Right lobe of liver (tissue), 6 donors: ENCODE measurements at regions not wholly inside any gene's neighbourhood (a gene's known extent, or its start where the extent isn't known, plus 50 kb on each side); places are given as distances from the start of the nearest gene placed in this dataset.

Experiments
- ATAC-seq, 4 donors: fragments of 200-7000 bp; cut with Tn5 transposase; one replicate each; pipeline ENCODE4 v1.9.1; 2020; ENCODE audit warnings: mild to moderate bottlenecking in 4 of 4, moderate library complexity in 4 of 4
- DNase-seq, 3 donors: peaks; one replicate each; pipeline ENCODE4 v3.0.0-alpha.2; 2020
- H3K27ac ChIP-seq, 3 donors: fragments of 200-600 bp; one replicate each; pipeline ENCODE4 v1.8.0; 2022
- H3K27me3 ChIP-seq, 2 donors: fragments of 200-600 bp; one replicate each; pipeline ENCODE4 v1.8.0; 2022
- H3K36me3 ChIP-seq, 4 donors: fragments of 200-600 bp; sonication (generic) in 1 of 4; one replicate each; pipeline versions ENCODE4 v1.5.1 to v1.8.0; 2017 to 2022; ENCODE audit warnings: control low read depth in 1 of 4
- H3K4me1 ChIP-seq, 4 donors: fragments of 200-600 bp; sonication (generic) in 1 of 4; one replicate each; pipeline versions ENCODE4 v1.5.1 to v1.8.0; 2017 to 2022; ENCODE audit warnings: control low read depth in 1 of 4
- H3K4me3 ChIP-seq, 3 donors: fragments of 200-600 bp; one replicate each; pipeline ENCODE4 v1.8.0; 2022
- H3K9me3 ChIP-seq, 4 donors: fragments of 200-600 bp; sonication (generic) in 1 of 4; one replicate each; pipeline versions ENCODE4 v1.5.1 to v1.8.0; 2017 to 2022; ENCODE audit warnings: control low read depth in 1 of 4
- CTCF ChIP-seq, 4 donors: fragments of 200-600 bp in 3 of 4; fragments of 450-650 bp in 1 of 4; IDR thresholded peaks; one replicate each; pipeline versions ENCODE4 v1.5.1 to v1.8.0; 2016 to 2022; ENCODE audit warnings: antibody characterized with exemption in 4 of 4, mild to moderate bottlenecking in 2 of 4
- POLR2A ChIP-seq: fragments of 450-650 bp; IDR thresholded peaks from one replicate; pipeline ENCODE4 v1.6.1; 2017; ENCODE audit warnings: antibody characterized with exemption, mild to moderate bottlenecking
- WGBS: methylation state at CpG from one replicate; pipeline ENCODE4 v1.1.6; 2018; ENCODE audit warnings: low coverage, low lambda C conversion rate; ENCODE audit not compliant: insufficient coverage; ENCODE audit errors: missing lambda C conversion rate; 5-methylcytosine and 5-hydroxymethylcytosine counted together
- intact Hi-C, 2 donors: fragments of 100-400 bp; cut with DNase I; formaldehyde crosslinking; loops; one replicate each; pipeline versions ENCODE4 v1.11.2 to v1.14.1; 2022
- donor health status: DM: no; HTN: yes; CAD: no.
- donor health status: DM: no; HTN: no; CAD: no.
- donor health status: DM: no; HTN: no; CAD: no.
- donor health status: DM: no; HTN: yes; CAD: no.
- donor health status: DM: no; HTN: yes; CAD: no.

- Histone ChIP-seq H3K36me3 (no peaks in the 10 kb centered on the region), H3K4me1 (no peaks in the 10 kb centered on the region), H3K9me3 (no peaks in the 10 kb centered on the region), H3K27ac (no peak overlapping the region), H3K4me3 (no peak overlapping the region), H3K27me3 (no peaks in the 10 kb centered on the region)
- ATAC-seq, result no peak
- WGBS, result 88% methylated on average over 9 of the region's 9 CpGs
- TF ChIP-seq POLR2A (no peak), CTCF (IDR thresholded peaks at IDR 0.05) (no peak)
- no peak for DNase-seq
- intact Hi-C loops, result no loop called here
Measured at GRCh38 chr14:99347561-99347960, 75.6 kb upstream of the BCL11B start.

DNA sequence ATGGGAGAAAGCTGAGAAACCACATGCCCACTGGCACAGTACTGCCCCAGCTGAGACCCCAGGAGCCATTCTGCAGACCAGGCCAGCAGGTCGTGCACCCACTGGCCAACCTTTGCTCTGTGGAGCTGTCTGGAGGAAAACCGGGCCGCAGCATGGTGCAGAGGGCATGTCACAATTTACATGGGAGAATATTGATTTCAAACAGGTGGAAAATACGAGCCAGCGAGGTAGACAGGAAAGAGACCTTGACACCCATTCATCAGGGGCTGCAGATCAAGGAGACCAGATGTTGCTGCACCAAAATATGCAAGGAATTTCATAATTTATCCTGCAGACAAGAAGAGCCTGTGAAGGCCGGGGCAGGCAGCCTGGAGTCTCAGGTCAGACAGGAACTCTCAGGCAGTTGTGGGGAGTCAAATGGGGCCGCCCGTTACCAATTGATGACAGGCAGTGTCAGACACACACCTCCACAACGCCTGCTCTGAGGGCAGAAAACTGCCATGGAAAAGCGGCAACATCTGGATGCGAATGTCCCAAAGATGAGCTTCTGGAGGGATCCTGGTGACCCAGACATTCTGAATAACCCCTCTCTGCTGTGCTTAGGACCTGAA, 74.6 kb upstream of the BCL11B start:
- TF ChIP-seq CTCF (IDR thresholded peaks at IDR 0.05), result no peak
- TF ChIP-seq POLR2A, result no peak
- Histone ChIP-seq H3K36me3 (no peaks in the 10 kb centered on the region), H3K27ac (no peak overlapping the region), H3K4me1 (no peaks in the 10 kb centered on the region), H3K4me3 (no peak overlapping the region), H3K9me3 (no peaks in the 10 kb centered on the region), H3K27me3 (no peaks in the 10 kb centered on the region)
- no peak for ATAC-seq
- intact Hi-C loops, result no loop called here
- 49% methylated on average over 5 of the region's 11 CpGs for WGBS
- no peak for DNase-seq

DNA sequence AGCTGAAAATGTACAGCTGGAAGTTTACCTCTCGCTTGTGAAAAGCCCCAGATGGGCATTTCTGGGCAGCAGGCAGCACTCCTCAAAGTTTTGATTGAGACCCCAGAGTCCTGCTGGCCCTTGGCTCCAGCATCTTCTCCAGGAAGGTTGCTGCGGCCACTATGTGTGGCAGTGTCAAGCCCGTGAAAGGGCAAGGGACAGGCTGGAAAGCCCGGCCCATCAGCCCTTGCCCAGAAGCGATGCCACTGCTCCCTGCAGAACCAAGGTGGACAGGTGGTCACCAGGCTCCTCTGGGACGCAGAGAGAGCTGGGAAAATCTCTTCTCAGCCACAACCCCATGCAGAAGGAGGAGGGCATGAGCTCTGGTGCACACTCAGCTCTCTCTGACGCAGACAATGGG, 73.5 kb upstream of the BCL11B start:
- Histone ChIP-seq H3K36me3 (no peaks in the 10 kb centered on the region), H3K27me3 (no peaks in the 10 kb centered on the region), H3K4me1 (no peaks in the 10 kb centered on the region), H3K27ac (no peak overlapping the region), H3K4me3 (no peak overlapping the region), H3K9me3 (no peaks in the 10 kb centered on the region)
- no peak for TF ChIP-seq POLR2A
- TF ChIP-seq CTCF (IDR thresholded peaks at IDR 0.05), result no peak
- intact Hi-C loops, result no loop called here
- DNase-seq (no peak), ATAC-seq (no peak)
- 65% methylated on average over 5 of the region's 7 CpGs for WGBS

GRCh38 chr14:99344051-99344758, 72.2 kb upstream of the BCL11B start:
- ATAC-seq, result no peak
- no peak overlapping the region for H3K27ac ChIP-seq
- H3K27me3 ChIP-seq, result no peaks in the 10 kb centered on the region
- no peak for TF ChIP-seq POLR2A
- no peak for TF ChIP-seq CTCF (IDR thresholded peaks at IDR 0.05)
- intact Hi-C loops, result no loop called here
- no peak for DNase-seq
- H3K9me3 ChIP-seq, result no peaks in the 10 kb centered on the region
- H3K4me3 ChIP-seq, result no peak overlapping the region
- WGBS, result 82% methylated on average over 6 of the region's 20 CpGs
- H3K4me1 ChIP-seq, result no peaks in the 10 kb centered on the region
- no peaks in the 10 kb centered on the region for H3K36me3 ChIP-seq
